ENCODE measurements at regions not wholly inside any gene's neighbourhood (a gene's known extent, or its start where the extent isn't known, plus 50 kb on each side); places are given as distances from the start of the nearest gene placed in this dataset. TPM values are rescaled to one million over a fixed set of nuclear protein-coding genes. Genes with fewer than 3 reads are reported as not detected.
"Not testable (repeated sequence)": the region's sequence is repeated elsewhere in the genome, so short reads cannot be mapped to it uniquely, and the experiment has no call there.

- H3K27ac ChIP-seq (replicated peaks); DNase-seq (ENCODE audit: low read depth in 1 of 2, low spot score in 1 of 2); H3K27me3 ChIP-seq (ENCODE audit: insufficient read depth, poor library complexity, severe bottlenecking); H3K4me3 ChIP-seq (replicated peaks; ENCODE audit: insufficient read depth, low read length): not testable (repeated sequence)
Measured at GRCh38 chr7:63629024-63629423, 369.6 kb upstream of the ZNF722 start.

- not testable (repeated sequence) for H3K27me3 ChIP-seq (ENCODE audit: insufficient read depth, poor library complexity, severe bottlenecking); DNase-seq (ENCODE audit: low read depth in 1 of 2, low spot score in 1 of 2); H3K27ac ChIP-seq (replicated peaks); H3K4me3 ChIP-seq (replicated peaks; ENCODE audit: insufficient read depth, low read length)
Measured at GRCh38 chr7:63636585-63636984, 362.1 kb upstream of the ZNF722 start.

- H3K27ac ChIP-seq (replicated peaks); H3K4me3 ChIP-seq (replicated peaks; ENCODE audit: insufficient read depth, low read length); H3K27me3 ChIP-seq (ENCODE audit: insufficient read depth, poor library complexity, severe bottlenecking): not testable (repeated sequence)
- DNase-seq (ENCODE audit: low read depth in 1 of 2, low spot score in 1 of 2) = peak in 1 of 2 experiments; percentile 83
Measured at GRCh38 chr7:63665553-63665952, 333.1 kb upstream of the ZNF722 start.

- not testable (repeated sequence) for H3K4me3 ChIP-seq (replicated peaks; ENCODE audit: insufficient read depth, low read length); H3K27ac ChIP-seq (replicated peaks); H3K27me3 ChIP-seq (ENCODE audit: insufficient read depth, poor library complexity, severe bottlenecking)
- peak in 1 of 2 experiments; percentile 1 for DNase-seq (ENCODE audit: low read depth in 1 of 2, low spot score in 1 of 2)
Measured at GRCh38 chr7:63691408-63691807, 307.2 kb upstream of the ZNF722 start.

- not testable (repeated sequence) for H3K27me3 ChIP-seq (ENCODE audit: insufficient read depth, poor library complexity, severe bottlenecking); H3K27ac ChIP-seq (replicated peaks); H3K4me3 ChIP-seq (replicated peaks; ENCODE audit: insufficient read depth, low read length); DNase-seq (ENCODE audit: low read depth in 1 of 2, low spot score in 1 of 2)
Measured at GRCh38 chr7:63694296-63694695, 304.4 kb upstream of the ZNF722 start.

Small RNA genes lying in the stretch of these regions (microRNA-seq; reads per million reads assigned to microRNA genes)
- gene MIR4283-2 = not detected

Measured in HL-60 (cell line).